ENCODE measurements at regions not wholly inside any gene's neighbourhood (a gene's known extent, or its start where the extent isn't known, plus 50 kb on each side); places are given as distances from the start of the nearest gene placed in this dataset.

DNA sequence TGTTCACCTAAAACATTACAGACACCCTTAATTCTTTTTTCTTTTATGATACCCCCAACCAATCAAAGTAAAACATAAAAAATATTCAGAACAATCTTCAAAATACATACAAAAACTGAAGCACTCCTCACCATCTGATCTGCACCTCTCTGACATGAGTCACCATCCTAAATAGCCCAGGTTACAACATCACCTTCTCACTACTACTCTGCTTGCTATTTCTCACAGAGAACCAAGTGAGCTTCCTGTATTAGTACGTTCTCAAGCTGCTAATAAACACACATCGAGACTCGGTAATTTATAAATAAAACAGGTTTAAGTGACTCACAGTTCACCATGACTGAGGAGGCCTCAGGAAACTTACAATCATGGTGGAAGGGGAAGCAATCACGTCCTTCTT, 183.5 kb downstream of the CBLN2 start:
- no peak for DNase-seq (ENCODE audit: low read depth)

DNA sequence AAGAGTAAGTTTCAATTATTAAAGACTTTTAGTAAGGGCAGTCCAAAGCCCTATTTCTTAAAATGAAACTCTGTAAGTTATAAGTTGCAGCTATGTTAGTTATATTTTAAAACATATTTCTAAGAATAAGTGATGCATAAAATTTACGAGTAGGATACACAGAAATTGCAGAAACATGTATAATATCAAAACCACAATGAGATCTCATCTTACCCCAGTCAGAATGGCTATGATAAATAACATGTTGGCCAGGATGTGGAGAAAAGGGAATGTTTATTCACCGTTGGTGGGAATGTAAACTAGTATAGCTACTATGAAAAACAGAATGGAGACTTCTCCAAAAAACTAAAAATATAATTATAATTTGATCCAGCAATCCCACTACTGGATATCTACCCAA, 201.2 kb downstream of the CBLN2 start:
- peak; percentile 8 for DNase-seq (ENCODE audit: low read depth)

DNA sequence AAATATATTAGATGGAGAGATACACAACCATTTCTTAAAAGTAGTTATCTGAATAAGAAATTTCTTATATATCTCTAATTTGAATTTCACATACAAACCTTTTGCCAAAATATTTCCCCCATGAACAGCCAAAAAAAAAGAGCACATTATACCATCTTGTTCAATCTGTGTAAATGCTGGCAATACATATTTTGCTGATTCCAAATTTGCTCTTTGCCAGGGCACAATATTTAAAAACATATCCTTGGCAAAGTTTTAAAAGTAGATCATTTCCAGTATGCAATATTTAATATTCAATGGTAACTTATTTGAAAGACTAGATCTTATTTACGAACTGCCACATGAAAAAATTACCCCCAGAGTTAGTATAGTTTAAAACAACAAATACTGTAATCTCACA, 204.2 kb downstream of the CBLN2 start:
- no peak for DNase-seq (ENCODE audit: low read depth)

DNA sequence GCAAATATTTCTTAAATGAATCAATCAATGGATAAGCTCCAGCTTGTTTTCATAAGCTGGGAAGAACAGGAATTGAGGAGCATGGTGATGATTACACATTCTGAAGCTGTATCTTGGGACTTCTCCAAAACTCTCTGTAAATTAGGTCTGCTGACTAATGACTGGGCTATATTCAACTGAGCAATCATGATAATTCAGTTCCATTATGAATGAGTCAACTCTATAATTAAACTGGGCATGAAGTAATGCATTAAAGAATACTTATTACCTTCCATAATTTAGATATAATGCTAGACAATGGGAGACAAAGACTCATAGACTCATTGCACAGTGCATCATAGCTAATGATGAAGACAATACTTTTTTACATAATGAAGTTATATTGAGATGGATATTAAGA, 207.4 kb downstream of the CBLN2 start:
- no peak for DNase-seq (ENCODE audit: low read depth)

DNA sequence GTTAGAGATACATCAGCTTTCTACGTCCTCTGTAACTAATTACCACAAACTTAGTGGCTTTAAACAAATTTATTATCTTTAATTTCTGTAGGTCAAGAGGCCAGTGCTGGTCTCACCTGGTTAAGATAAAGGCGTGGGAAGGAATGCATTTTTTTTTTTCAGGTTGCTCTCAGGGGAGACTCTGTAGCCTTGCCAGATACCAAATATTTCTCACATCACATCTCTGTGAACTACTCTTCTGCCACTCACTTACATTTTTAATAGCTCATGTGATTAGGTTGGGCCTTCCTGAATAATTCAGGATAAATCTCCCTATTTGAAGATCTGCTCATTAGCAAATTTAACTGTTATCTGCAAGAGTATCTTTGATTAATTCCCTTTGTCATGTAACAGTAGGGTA, 214.6 kb downstream of the CBLN2 start:
- DNase-seq (ENCODE audit: low read depth): no peak

DNA sequence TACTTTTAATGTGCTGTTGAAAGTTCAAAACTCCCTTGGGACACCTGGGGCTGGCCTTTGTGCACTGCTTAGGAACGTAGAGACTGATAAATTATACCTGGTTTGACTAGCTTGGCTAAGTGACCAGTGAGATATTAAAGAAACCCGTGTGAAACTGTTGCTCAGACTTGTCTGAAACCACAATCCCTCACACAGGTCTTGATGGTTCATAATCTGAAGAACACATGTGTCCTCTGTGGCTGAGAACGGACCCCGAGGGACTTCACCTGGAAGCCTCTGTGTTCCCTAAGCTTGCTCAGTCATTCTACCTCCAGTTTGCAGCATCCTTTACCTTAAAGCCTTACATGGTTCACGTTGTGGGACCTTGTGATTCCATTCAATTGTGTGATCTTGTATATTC, 218.8 kb downstream of the CBLN2 start:
- no peak for DNase-seq (ENCODE audit: low read depth)

DNA sequence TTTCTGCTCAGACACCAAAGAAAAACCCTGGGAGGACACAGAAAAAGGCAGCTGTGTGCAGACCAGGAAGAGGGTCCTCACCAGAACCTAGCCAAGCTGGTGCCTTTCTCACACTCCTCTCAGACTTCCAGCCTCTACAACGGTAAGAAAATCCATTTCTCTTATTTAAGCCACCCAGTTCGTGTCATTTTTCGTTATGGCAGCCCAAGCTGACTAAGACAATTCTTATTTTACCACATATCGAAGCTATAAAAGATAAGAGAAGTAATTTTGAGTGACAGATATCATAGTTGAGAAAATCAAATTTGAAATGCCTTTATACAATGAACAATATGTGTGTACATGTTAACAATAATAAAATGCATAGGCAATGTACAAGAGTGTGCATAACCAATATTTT, 219.5 kb downstream of the CBLN2 start:
- no peak for DNase-seq (ENCODE audit: low read depth)

DNA sequence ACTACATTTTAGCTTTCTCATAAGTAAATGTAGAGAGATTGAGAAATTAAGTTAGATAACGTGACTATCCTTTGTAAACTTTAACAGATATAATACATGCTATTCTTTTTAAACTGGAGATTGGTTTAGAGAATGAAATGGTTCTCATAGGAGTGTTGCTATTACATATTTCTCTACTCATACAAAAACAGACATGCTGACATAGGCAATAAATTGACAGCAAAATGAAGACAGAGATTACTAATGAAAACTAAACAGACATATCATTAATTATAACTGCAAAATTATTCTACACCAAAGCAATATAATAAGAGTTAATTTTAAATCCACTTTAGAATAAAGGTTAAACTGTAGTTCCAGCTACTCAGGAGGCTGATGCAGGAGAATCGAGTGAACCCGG, 227.6 kb downstream of the CBLN2 start:
- no peak for DNase-seq (ENCODE audit: low read depth)

DNA sequence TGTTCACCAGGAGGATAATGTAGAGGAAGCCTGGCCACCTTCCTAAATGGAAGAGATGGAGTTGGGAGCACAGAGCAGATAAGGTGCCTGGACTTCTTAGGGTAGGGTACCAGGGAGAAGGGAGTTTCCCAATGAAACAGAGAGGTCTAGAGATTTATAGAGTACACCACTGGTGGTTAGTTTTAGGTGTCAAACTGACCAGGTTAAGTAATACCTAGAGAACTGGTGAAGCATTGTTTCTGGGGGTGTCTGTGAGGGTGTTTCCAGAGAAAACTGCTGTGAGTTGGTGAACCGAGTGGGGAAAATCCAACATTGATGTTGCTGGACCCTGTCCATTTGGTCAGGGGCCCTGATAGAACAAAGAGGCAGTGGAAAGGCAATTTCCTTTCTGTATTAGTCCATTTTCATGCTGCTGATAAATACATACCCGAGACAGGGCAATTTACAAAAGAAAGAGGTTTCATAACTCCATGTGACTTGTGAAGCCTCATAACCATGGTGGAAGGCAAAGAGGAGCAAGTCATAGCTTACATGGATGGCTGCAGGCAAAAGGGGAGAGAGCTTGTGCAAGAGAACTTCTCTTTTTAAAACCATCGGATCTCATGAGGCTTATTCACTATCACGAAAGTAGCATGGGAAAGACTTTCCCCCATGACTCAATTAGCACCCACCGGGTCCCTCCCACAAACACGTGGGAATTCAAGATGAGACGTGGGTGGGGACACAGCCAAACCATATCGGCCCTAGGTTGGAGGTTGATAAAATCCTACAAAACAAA, 260.8 kb downstream of the CBLN2 start:
- no peak for DNase-seq (ENCODE audit: low read depth)

DNA sequence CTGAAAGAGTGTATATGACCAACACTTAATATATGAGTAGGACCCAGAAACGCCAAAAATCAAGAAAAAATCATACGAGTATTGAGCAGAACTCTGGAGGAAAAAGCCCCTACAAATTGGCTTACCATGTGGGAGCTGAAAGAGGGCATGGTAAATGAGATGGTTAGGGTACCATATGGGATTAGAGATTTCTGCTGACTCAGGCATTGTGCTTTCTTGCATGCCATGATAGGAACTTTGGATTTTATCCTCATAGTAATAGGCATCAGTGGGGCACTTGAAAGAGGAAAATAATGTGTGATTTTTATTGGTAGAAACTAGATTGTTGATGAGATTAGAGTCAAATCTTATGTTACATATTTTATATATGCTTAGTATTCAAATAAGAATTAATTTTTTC, 271.1 kb downstream of the CBLN2 start:
- no peak for DNase-seq (ENCODE audit: low read depth)

DNA sequence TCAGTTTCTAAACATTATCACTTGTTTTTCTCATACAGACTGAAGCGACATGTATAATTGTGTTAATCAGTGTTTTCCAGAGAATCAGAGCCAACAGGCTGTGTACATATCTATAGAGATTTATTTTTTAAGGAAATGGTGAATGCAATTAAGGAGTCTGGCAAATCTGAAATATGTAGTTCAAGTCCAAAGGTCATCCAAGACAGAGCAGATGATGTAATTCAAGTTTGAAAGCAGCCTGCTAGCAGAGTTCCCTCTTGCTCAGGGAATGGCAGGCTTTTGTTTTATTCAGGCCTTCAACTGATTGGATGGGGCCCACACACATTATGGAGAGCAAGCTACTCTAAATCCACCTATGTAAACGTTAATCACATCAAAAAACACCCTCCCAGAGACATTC, 282.6 kb downstream of the CBLN2 start:
- no peak for DNase-seq (ENCODE audit: low read depth)

DNA sequence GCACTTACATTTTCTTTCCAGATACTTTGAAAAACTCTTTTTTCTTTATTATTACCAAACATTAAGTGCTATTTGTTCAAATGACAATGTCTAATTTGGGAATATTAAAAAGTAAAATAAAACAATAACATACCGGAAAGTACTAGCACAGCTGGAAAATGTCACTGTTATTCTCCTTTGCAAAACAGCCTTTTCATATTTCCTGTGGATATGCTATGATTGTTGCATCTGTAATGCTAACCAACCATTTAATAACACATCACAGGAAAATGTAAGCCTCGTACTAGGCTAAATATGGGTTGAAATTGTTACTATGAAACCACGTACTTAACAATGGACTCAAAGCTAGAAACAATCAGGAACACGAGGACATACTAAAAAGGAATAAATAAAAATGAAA, 298.1 kb downstream of the CBLN2 start:
- no peak for DNase-seq (ENCODE audit: low read depth)

DNA sequence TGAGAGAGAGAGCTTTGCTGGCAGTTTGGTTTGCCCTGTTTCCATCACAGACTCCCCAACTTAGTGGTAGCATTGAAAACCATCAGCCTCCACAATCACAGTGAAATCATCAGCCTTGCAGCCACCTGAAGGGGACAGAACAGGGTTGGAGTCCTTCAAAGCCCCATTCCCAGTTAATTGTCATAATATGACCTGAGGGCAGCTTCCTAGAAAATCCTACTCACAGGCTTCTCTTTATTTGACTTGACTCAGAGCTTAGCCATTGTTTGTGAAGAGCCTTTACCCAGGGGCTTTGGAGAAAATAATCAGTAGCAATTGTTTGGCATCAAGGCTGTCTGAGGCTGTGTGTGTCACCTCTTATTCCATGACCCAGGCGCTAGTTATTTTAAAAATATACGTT, 308.7 kb downstream of the CBLN2 start:
- DNase-seq (ENCODE audit: low read depth): no peak

DNA sequence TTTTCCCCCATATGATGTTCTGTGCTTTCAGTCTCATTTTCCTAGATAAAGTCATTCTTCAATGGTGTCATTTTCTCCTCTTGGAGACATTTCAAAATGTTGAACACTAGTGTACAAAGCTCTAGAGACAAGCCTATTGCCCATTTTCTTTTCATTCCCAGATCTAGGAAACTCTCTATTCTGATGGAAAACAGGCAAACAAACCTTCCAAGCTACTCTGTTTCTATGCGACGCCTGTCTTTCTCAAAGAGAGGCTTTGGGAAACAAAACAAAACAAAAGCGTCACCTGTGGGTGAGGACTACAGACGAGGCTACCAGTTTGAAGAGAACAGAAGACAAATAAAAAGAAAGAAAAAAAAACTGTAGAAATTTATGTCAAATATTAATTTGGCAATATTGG, 311.0 kb downstream of the CBLN2 start:
- no peak for DNase-seq (ENCODE audit: low read depth)

DNA sequence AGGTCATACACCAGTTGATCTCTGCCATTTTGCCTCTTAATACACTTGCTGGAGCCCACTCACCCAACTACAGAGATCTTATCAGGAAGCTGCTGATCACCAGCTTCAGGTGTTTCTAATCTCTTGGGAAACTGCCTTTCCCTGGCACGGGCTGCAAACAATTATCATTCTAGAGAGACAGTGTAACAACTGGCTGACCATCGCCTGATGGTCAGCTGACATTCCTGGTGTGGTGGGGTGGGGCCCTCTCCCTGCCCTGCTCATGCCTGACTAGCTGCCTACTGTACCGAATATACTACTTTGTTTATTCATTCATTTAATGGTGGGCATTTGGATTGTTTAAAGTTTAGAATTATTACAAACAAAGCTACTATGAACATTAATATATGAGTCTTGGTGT, 311.5 kb downstream of the CBLN2 start:
- no peak for DNase-seq (ENCODE audit: low read depth)

DNA sequence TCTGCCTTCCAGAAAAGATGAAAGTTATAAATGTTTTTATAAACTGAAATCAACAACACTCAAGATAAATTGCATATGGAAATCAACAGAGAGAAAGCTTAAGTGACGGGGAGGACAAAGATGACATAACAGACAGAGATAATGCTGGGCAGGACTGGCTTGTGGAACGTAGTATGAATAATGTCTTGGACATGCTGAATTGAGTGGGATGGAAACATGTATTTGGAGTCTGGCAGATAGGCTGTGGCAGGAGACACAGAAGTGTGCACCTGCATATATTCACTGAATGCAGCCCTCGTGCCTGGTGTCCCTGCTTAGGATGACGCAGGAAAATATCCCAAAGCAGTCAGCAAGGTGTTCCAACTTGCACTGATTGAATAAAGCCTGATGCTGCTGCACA, 318.2 kb downstream of the CBLN2 start:
- no peak for DNase-seq (ENCODE audit: low read depth)

DNA sequence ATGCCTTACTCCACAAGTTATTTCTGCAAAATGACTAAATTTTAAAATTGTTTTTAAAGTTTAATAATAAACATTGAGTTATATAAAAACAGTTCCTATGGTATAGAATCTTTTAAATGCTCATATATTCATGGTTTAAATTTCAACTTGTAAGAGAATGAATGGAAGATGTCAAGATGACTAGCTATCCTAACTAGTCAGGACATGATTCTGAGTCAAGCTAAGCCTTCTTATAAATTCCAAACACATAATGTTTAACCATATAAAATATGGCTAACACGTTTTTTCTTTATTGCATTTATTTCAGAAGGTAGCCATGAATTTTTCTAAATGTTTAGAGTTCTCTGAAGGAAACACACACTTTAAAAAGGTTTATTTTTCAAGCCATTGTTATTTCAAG, 320.4 kb downstream of the CBLN2 start:
- DNase-seq (ENCODE audit: low read depth): no peak

DNA sequence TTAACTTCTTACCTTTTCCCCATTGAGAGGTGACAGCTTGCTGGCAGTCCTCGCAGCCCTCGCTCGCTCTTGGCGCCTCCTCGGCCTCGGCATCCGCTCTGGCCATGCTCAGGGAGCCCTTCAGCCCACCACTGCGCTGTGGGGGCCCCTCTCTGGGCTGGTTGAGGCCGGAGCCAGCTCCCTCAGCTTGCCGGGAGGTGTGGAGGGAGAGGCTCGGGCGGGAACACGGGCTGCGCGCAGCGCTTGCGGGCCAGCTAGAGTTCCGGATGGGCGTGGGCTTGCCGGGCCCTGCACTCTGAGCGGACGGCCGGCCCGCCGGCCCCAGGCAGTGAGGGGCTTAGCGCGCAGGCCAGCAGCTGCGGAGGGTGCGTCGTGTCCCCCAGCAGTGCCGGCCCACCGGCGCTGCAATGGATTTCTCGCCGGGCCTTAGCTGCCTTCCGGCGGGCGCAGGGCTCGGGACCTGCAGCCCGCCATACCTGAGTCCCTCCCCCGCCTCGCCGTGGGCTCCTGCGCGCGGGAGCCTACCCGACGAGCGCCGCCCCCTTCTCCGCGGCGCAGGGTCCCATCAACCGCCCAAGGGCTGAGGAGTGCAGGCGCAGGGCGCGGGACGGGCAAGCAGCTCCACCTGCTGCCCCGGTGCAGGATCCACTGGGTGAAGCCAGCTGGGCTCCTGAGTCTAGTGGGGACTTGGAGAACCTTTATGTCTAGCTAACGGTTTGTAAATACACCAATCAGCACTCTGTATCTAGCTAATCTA, 335.0 kb downstream of the CBLN2 start:
- DNase-seq (ENCODE audit: low read depth): no peak

DNA sequence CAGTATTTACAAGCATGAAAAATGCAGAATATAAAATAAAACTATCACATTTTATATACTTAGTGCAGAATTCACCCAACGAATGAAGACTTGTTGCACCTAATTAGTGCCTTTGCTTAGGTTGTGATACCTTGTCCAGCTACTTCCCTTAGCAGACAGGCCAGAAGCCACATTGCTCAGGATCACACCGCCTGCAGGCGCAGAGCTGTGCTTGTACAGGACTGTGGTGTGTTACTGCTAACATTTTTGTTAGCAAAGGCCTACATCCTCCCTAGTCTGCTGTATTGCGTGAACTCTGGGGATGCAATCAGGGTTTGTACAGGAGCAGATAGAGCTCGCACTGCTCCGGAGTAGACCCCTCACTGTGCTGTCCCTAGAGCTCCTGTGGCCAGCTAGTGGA, 336.9 kb downstream of the CBLN2 start:
- DNase-seq (ENCODE audit: low read depth): no peak

DNA sequence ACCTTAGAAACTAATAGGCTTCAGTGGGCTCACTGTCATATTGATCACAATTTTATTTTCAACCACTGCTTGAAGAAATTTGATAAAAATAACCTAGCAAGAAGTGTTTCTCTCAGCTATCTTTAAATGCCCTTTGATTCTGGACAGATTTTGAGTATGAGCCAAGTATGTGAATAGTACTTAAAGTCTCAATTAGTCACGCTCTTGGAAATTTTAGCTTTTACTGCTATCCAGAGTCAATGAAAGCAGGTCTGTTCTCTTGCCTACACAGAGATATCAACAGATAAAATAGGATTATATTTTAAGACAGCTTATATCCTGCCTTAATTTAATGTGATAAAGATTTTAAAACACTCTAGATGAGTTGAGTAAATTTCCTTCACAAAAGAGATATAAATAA, 337.3 kb downstream of the CBLN2 start:
- DNase-seq (ENCODE audit: low read depth): no peak

DNA sequence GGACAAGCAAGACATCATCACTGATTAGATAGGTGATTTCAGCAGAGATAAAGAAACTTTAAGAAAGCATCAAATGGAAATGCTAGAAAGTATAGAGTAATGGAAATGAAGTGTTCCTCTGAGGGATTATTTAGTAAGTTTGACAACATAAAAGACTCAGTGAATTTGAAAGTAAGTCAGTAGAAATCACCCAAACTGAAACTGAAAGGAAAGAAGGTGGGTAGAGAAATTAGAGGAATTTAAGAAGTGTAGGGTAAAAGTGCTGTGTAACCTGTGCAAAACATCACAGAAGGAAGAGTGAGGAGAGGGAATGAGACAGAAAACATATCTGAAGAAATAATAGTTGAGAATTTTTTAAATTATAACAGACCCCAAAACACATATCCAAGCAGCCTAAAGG, 343.1 kb downstream of the CBLN2 start:
- DNase-seq (ENCODE audit: low read depth): no peak

DNA sequence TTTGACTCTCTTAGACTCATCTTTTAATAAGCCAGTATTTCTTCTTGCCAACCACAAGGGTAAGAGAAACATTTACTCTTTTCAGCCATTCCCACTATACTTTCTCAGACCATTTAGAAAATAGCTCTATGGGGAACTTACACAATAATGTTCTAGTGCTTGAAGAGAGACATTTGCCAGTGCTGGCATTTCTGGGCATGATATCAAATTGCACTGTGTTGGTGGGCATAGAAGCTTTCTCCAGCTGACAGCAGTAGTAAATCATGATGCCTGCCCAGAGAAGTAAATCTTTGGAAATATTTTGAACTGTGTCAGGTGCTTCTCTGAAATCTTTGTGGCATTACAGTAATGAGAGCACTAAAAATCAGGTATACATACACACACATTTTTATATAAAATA, 346.6 kb downstream of the CBLN2 start:
- DNase-seq (ENCODE audit: low read depth): no peak

DNA sequence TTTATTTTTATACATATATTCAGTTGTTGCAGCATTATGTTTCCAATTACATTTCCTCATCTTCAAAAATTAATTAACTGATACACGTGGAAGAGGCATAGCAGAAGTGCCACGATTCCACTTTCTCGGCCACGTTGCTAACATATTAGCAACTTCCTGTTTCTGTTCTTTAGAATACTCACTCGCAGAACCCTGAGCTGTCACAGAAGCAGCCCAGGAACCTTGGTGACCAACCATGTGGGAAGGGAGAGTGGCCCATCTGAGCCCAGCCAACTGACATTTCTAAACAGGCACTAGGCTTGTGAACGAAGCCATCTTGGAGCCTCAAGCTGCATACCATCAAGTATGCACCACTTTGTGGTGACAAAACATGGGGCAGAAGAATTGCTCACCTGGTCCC, 350.1 kb downstream of the CBLN2 start:
- DNase-seq (ENCODE audit: low read depth): no peak

DNA sequence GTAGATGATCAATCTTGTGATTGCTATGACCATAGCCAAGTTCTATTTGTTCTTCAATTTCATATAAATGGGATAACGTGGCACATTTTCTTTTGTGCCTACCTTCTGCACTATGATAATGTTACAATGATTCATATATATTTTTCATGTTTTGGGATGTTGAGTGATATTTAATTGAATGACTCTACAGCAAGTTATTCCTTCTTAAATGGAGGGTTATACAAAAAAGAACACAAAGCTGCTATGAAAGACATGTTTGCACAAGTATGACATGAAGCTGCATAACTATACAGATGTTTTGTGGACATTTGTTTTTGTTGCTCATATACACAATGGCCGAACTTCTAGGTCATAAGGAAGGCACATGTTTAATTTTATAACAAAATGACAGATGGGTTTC, 356.2 kb downstream of the CBLN2 start:
- DNase-seq (ENCODE audit: low read depth): no peak
